Upper lobe of left lung (tissue), 6 donors: ENCODE measurements at regions not wholly inside any gene's neighbourhood (a gene's known extent, or its start where the extent isn't known, plus 50 kb on each side); places are given as distances from the start of the nearest gene placed in this dataset.
A peak's percentile ranks its signal among the peaks of the same experiment; 100 is the strongest.

ENCODE experiments used
- ATAC-seq, 2 donors: fragments of 200-7000 bp; cut with Tn5 transposase; one replicate each; pipeline ENCODE4 v1.9.1; 2022; ENCODE audit warnings: mild to moderate bottlenecking in 2 of 2, moderate library complexity in 2 of 2; ENCODE audit not compliant: low FRiP score in 2 of 2
- DNase-seq, 2 donors: peaks; one replicate each; pipeline ENCODE4 v3.0.0-alpha.2; 2019 to 2020
- H3K27ac ChIP-seq, 4 donors: fragments of 200-600 bp; sonication (generic); one replicate each; pipeline ENCODE4 v1.5.1; 2016 to 2019
- H3K27me3 ChIP-seq, 4 donors: fragments of 200-600 bp; sonication (generic); one replicate each; pipeline ENCODE4 v1.5.1; 2017 to 2019
- H3K36me3 ChIP-seq, 4 donors: fragments of 200-600 bp; sonication (generic); one replicate each; pipeline ENCODE4 v1.5.1; 2016 to 2019
- H3K4me1 ChIP-seq, 4 donors: fragments of 200-600 bp; sonication (generic); one replicate each; pipeline ENCODE4 v1.5.1; 2018 to 2019
- H3K4me3 ChIP-seq, 4 donors: fragments of 200-600 bp; sonication (generic); one replicate each; pipeline ENCODE4 v1.5.1; 2017 to 2019; ENCODE audit warnings: mild to moderate bottlenecking in 2 of 4, moderate library complexity in 1 of 4
- H3K9me3 ChIP-seq, 4 donors: fragments of 200-600 bp; sonication (generic); one replicate each; pipeline ENCODE4 v1.5.1; 2018 to 2019
- EP300 ChIP-seq, 4 donors: sonication (generic); formaldehyde crosslinking; IDR thresholded peaks; one replicate each; pipeline ENCODE4 v1.5.1; 2017; ENCODE audit warnings: antibody characterized with exemption in 4 of 4, control low read depth in 2 of 4
- POLR2A ChIP-seq, 4 donors: fragments of 450-650 bp; IDR thresholded peaks; one replicate each; pipeline ENCODE4 v1.5.1; 2016 to 2017; ENCODE audit warnings: antibody characterized with exemption in 4 of 4, mild to moderate bottlenecking in 2 of 4
- POLR2AphosphoS5 ChIP-seq, 2 donors: sonication (generic); formaldehyde crosslinking; IDR thresholded peaks; one replicate each; pipeline ENCODE4 v1.5.1; 2017; ENCODE audit warnings: antibody characterized with exemption in 2 of 2
- WGBS, 2 donors: methylation state at CpG; one replicate each; pipeline ENCODE4 v1.1.5; 2017 to 2018; 5-methylcytosine and 5-hydroxymethylcytosine counted together
- TF ChIP-seq, protein P1 (sequence below), 6 experiments: fragments of 450-650 bp in 4 of 6; fragments of 200-600 bp in 2 of 6; sonication (generic) in 2 of 6; IDR thresholded peaks; one replicate each; pipeline ENCODE4 v1.5.1; 2016 to 2019; ENCODE audit warnings: antibody characterized with exemption in 6 of 6
- donor health status: DM: no; HTN: no; CAD: no; lungs with moderate emphysema.
- donor health status: DM: no; HTN: yes; CAD: no; lungs with severe emphysema.

DNA sequence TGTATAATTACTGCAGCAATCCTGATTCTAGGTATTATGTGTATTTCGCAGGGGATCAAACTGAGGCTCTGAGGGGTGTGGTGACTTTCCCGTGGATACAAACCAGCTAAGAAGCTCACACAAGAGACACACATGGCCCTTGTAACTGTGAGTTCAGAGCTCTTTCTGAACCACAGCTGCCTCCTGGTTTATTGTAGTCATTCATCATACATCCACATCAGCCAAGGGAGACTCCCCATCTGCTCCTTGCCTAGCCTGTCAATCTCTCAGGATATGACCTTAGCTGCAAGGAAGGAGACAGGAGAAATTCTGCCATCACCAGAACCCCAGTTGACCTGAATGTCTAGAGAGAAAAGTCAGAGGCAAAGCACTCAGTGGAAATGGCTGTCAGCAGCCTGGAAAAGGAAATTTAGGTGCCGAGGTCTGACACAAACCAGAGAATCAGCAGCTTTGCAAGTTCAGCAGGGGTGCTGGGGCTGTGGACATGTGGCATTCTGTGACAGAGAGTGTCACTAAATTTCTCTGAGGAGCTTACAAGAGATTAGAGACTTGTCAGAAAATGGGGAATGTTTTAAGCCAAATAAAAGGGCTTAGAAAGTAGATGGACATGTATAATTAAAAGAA is 209.5 kb downstream of the AASDHPPT start:
- Histone ChIP-seq H3K4me1 (no peaks in the 10 kb centered on the region), H3K36me3 (no peaks in the 10 kb centered on the region), H3K27me3 (no peaks in the 10 kb centered on the region), H3K27ac (no peak overlapping the region), H3K4me3 (no peak overlapping the region), H3K9me3 (no peaks in the 10 kb centered on the region)
- TF ChIP-seq POLR2A (IDR thresholded peaks at IDR 0.05) (no peak), POLR2AphosphoS5 (IDR thresholded peaks at IDR 0.05) (no peak), EP300 (IDR thresholded peaks at IDR 0.05) (no peak)
- TF ChIP-seq, protein P1, sequence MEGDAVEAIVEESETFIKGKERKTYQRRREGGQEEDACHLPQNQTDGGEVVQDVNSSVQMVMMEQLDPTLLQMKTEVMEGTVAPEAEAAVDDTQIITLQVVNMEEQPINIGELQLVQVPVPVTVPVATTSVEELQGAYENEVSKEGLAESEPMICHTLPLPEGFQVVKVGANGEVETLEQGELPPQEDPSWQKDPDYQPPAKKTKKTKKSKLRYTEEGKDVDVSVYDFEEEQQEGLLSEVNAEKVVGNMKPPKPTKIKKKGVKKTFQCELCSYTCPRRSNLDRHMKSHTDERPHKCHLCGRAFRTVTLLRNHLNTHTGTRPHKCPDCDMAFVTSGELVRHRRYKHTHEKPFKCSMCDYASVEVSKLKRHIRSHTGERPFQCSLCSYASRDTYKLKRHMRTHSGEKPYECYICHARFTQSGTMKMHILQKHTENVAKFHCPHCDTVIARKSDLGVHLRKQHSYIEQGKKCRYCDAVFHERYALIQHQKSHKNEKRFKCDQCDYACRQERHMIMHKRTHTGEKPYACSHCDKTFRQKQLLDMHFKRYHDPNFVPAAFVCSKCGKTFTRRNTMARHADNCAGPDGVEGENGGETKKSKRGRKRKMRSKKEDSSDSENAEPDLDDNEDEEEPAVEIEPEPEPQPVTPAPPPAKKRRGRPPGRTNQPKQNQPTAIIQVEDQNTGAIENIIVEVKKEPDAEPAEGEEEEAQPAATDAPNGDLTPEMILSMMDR (IDR thresholded peaks at IDR 0.05) = no peak
- ATAC-seq = no peak
- WGBS, 2 donors = 51 to 54% methylated on average over 3 of the region's 3 CpGs
- DNase-seq = no peak

DNA sequence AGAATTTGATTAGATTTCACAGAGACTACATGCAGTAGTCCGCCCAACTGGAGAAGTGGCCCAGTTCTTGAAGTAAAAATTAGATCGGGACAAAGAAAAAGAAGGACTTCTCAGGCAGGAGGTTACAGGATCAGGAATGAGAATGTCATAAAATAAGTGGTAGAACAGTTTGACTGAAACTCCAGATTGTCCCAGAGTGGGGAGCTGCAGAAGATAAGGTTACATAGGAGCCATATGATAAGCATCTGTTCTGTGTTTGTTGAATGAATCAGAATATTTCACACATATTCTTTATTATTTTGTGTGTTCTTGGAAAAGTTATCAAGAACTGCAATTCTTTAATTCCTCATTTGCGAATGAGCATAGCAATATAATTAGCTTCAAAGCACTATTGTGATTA is 210.6 kb downstream of the AASDHPPT start:
- DNase-seq (no peak), ATAC-seq (no peak)
- Histone ChIP-seq H3K9me3 (no peaks in the 10 kb centered on the region), H3K27ac (no peak overlapping the region), H3K36me3 (no peaks in the 10 kb centered on the region), H3K4me1 (no peaks in the 10 kb centered on the region), H3K27me3 (no peaks in the 10 kb centered on the region), H3K4me3 (no peak overlapping the region)
- TF ChIP-seq, protein P1 (IDR thresholded peaks at IDR 0.05) = no peak
- TF ChIP-seq POLR2A (IDR thresholded peaks at IDR 0.05) (no peak), POLR2AphosphoS5 (IDR thresholded peaks at IDR 0.05) (no peak), EP300 (IDR thresholded peaks at IDR 0.05) (no peak)
- 91 to 95% methylated on average over 3 of the region's 3 CpGs for WGBS, 2 donors

DNA sequence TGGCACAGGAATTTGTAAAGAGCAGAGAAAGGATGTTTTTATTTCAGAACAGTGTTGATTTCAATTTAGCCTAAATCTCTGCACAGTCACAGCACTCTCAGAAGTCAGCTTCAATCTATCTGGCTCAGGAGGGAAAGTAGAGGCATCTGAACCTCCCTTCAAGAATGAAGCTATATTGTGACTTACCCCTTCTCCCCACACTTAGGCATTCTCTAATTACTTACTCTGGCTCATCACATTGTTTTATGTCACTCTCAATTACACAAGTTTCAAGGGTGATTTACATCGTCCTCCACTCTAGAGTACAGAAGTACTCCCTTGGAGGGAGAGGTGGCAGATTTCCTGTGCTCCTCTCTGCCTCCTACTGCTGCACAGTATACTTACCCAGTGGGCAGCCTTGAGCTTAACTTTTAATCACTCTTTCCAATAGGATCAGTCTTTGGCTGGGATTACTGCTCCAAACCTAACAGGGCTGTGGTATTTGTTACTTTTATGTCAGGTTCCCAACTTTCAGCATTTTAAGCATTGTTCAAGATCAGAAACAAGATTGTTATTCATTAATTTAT is 211.4 kb downstream of the AASDHPPT start:
- TF ChIP-seq, protein P1 (IDR thresholded peaks at IDR 0.05) = no peak
- TF ChIP-seq EP300 (IDR thresholded peaks at IDR 0.05) (no peak), POLR2A (IDR thresholded peaks at IDR 0.05) (no peak), POLR2AphosphoS5 (IDR thresholded peaks at IDR 0.05) (no peak)
- Histone ChIP-seq H3K4me3 (no peak overlapping the region), H3K9me3 (no peaks in the 10 kb centered on the region), H3K27ac (no peak overlapping the region), H3K27me3 (no peaks in the 10 kb centered on the region), H3K4me1 (no peaks in the 10 kb centered on the region), H3K36me3 (no peaks in the 10 kb centered on the region)
- ATAC-seq (no peak), DNase-seq (no peak)
- 44 to 59% methylated on average over 1 of the region's 1 CpG for WGBS, 2 donors

GRCh38 chr11:106292526-106292925 is 215.1 kb downstream of the AASDHPPT start:
- no peaks in the 10 kb centered on the region for H3K9me3 ChIP-seq
- no peak for TF ChIP-seq POLR2A (IDR thresholded peaks at IDR 0.05)
- no peak for TF ChIP-seq EP300 (IDR thresholded peaks at IDR 0.05)
- TF ChIP-seq, protein P1 (IDR thresholded peaks at IDR 0.05) = no peak
- no peak for TF ChIP-seq POLR2AphosphoS5 (IDR thresholded peaks at IDR 0.05)
- H3K27me3 ChIP-seq = no peaks in the 10 kb centered on the region
- H3K4me1 ChIP-seq = no peaks in the 10 kb centered on the region
- H3K36me3 ChIP-seq = no peaks in the 10 kb centered on the region
- no peak overlapping the region for H3K27ac ChIP-seq
- ATAC-seq (no peak), DNase-seq (no peak)
- 90 to 93% methylated on average over 3 of the region's 3 CpGs for WGBS, 2 donors
- no peak overlapping the region for H3K4me3 ChIP-seq

GRCh38 chr11:106295974-106296373 is 218.5 kb downstream of the AASDHPPT start:
- TF ChIP-seq POLR2AphosphoS5 (IDR thresholded peaks at IDR 0.05) (no peak), EP300 (IDR thresholded peaks at IDR 0.05) (no peak), POLR2A (IDR thresholded peaks at IDR 0.05) (no peak)
- TF ChIP-seq, protein P1 (IDR thresholded peaks at IDR 0.05) = no peak
- H3K27me3 ChIP-seq = no peaks in the 10 kb centered on the region
- H3K4me1 ChIP-seq = no peaks in the 10 kb centered on the region
- no peak overlapping the region for H3K27ac ChIP-seq
- no peaks in the 10 kb centered on the region for H3K9me3 ChIP-seq
- peak in 1 of 2 donors; percentile 49 for ATAC-seq
- H3K36me3 ChIP-seq = no peaks in the 10 kb centered on the region
- no peak overlapping the region for H3K4me3 ChIP-seq
- DNase-seq = no peak
